HEK293T (cell line): ENCODE measurements at regions not wholly inside any gene's neighbourhood (a gene's known extent, or its start where the extent isn't known, plus 50 kb on each side); places are given as distances from the start of the nearest gene placed in this dataset.

Experiments used
- CTCF ChIA-PET: fragments of 350-600 bp; formaldehyde crosslinking; extraction: SDS; loops from one replicate; lab custom pipeline; 2021; ENCODE audit warnings: antibody characterized with exemption, inconsistent platforms; lab: Yijun Ruan, JAX
- POLR2A ChIA-PET: fragments of 350-600 bp; formaldehyde crosslinking; extraction: SDS; loops from one replicate; lab custom pipeline; 2020; ENCODE audit warnings: antibody characterized with exemption, inconsistent platforms; lab: Yijun Ruan, JAX
- DNase-seq: peaks from one replicate; pipeline ENCODE4 v3.0.0; 2012; ENCODE audit warnings: mixed read lengths; ENCODE audit errors: extremely low spot score
- ARNT ChIP-seq: fragments of 450-650 bp; IDR thresholded peaks from 2 replicates; pipeline ENCODE4 v1.6.1; 2017; ENCODE audit warnings: mild to moderate bottlenecking
- BHLHE40 ChIP-seq: fragments of 450-650 bp; IDR thresholded peaks from 2 replicates; pipeline ENCODE4 v1.6.1; 2016; ENCODE audit warnings: mild to moderate bottlenecking, moderate library complexity, borderline replicate concordance
- CTBP1 ChIP-seq: fragments of 450-650 bp; IDR thresholded peaks from 2 replicates; pipeline ENCODE4 v1.6.1; 2016; ENCODE audit warnings: borderline replicate concordance
- ELF4 ChIP-seq: fragments of 450-650 bp; IDR thresholded peaks from 2 replicates; pipeline ENCODE4 v1.6.1; 2017; ENCODE audit warnings: antibody characterized with exemption
- FOXA1 ChIP-seq: fragments of 450-650 bp; IDR thresholded peaks from 2 replicates; pipeline ENCODE4 v1.6.1; 2016; ENCODE audit warnings: mild to moderate bottlenecking
- FOXK2 ChIP-seq: fragments of 450-650 bp; IDR thresholded peaks from 2 replicates; pipeline ENCODE4 v1.6.1; 2016; ENCODE audit warnings: mild to moderate bottlenecking
- FOXM1 ChIP-seq: fragments of 450-650 bp; IDR thresholded peaks from 2 replicates; pipeline ENCODE4 v1.6.1; 2017; ENCODE audit warnings: mild to moderate bottlenecking, borderline replicate concordance
- HDGF ChIP-seq: fragments of 450-650 bp; IDR thresholded peaks from 2 replicates; pipeline ENCODE4 v1.6.1; 2017; ENCODE audit warnings: antibody characterized with exemption, borderline replicate concordance
- L3MBTL2 ChIP-seq: fragments of 450-650 bp; conservative IDR thresholded peaks from 2 replicates; pipeline ENCODE4 v1.6.1; 2016; ENCODE audit warnings: mild to moderate bottlenecking
- LEF1 ChIP-seq: fragments of 450-650 bp; IDR thresholded peaks from 2 replicates; pipeline ENCODE4 v1.6.1; 2017; ENCODE audit warnings: mild to moderate bottlenecking, borderline replicate concordance
- NFRKB ChIP-seq: fragments of 450-650 bp; IDR thresholded peaks from 2 replicates; pipeline ENCODE4 v1.6.1; 2016; ENCODE audit warnings: mild to moderate bottlenecking, moderate library complexity
- SP1 ChIP-seq: fragments of 450-650 bp; IDR thresholded peaks from 2 replicates; pipeline ENCODE4 v1.6.1; 2017
- SUZ12 ChIP-seq: fragments of 450-650 bp; IDR thresholded peaks from 2 replicates; pipeline ENCODE4 v1.6.1; 2016; ENCODE audit warnings: mild to moderate bottlenecking
- TARDBP ChIP-seq: fragments of 450-650 bp; IDR thresholded peaks from 2 replicates; pipeline ENCODE4 v1.6.1; 2016
- ZNF384 ChIP-seq: fragments of 450-650 bp; IDR thresholded peaks from 2 replicates; pipeline ENCODE4 v1.6.1; 2016
- TF ChIP-seq, protein P1 (sequence below): fragments of 450-650 bp; IDR thresholded peaks from 2 replicates; pipeline ENCODE4 v1.6.1; 2016

DNA sequence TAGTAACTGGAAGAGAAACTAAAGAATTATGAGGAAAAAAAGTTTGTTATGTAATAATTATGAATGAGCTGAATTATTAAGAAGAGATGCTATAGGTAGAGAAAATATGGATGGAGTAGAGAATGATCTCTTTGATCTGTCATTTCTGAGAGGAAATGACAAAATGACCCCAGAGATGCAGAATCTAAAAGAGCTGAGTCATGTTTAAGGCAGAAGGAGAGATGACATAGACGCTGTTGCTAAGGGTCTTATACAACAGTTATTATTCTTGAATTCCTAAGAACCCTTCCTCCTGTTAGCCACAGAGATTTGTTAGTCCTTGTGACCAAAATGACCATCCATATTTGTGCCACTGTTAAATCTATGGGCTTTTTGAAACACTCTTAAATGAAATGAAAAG, 58.3 kb upstream of the FREM2 start:
- TF ChIP-seq L3MBTL2 (no peak), CTBP1 (no peak), FOXK2 (no peak)

DNA sequence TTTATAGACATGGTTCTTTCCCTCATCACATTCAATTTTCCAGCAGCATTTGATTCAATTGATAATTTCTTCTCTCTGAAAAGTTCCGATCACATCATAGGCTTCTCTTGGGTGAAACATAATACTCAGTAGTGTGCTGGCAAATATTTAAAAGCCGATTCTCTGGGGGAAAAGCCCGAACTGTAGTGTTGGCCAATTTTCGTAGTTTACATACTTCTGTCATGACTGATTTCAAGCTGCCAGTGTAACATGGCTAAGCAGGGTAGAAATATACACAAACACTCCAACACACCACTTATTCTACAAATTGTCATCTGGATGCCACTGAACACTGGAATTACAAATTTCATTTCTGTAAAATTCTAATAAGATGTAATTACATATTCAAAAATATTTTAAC, 56.1 kb upstream of the FREM2 start:
- no peak for DNase-seq
- TF ChIP-seq ARNT (no peak), CTBP1 (no peak), NFRKB (no peak), FOXK2 (no peak), SUZ12 (no peak), ELF4 (no peak), SP1 (no peak), HDGF (no peak), ZNF384 (no peak), BHLHE40 (no peak), TARDBP (no peak), L3MBTL2 (no peak), LEF1 (no peak), FOXM1 (no peak), FOXA1 (no peak)
- TF ChIP-seq, protein P1, sequence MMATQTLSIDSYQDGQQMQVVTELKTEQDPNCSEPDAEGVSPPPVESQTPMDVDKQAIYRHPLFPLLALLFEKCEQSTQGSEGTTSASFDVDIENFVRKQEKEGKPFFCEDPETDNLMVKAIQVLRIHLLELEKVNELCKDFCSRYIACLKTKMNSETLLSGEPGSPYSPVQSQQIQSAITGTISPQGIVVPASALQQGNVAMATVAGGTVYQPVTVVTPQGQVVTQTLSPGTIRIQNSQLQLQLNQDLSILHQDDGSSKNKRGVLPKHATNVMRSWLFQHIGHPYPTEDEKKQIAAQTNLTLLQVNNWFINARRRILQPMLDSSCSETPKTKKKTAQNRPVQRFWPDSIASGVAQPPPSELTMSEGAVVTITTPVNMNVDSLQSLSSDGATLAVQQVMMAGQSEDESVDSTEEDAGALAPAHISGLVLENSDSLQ, result no peak
- ChIA-PET POLR2A (no interaction called here), CTCF (no interaction called here)

More for the DNA sequence above, 58.3 kb upstream of the FREM2 start:
- ChIA-PET CTCF (no interaction called here), POLR2A (no interaction called here)
- no peak for DNase-seq

DNA sequence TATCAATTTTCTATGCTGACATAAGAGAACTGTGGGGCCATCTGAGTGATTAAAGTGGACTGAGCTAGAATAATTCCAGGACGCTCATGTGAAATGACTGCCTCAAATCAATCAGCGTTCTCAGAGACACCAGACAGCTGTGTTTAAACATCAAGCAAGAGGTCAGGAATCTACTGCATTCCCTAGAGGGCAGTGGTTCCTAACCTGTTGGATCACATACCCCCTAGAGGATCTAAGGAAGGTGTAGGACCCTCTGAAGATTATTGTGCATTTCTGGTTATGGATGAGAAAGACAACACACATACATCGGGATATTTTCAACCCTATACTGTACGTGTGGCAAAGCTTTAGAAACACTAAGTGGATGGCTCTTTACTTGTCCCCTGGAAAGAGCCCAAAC, 51.8 kb upstream of the FREM2 start:
- ChIA-PET POLR2A (interaction anchor here (1.0 kb wide), 1 partner anchor 52 kb away, joined by 3 read pairs; the partner anchor contains the start of gene FREM2), CTCF (no interaction called here)
- TF ChIP-seq BHLHE40, result no peak
- TF ChIP-seq LEF1, result no peak
- TF ChIP-seq ELF4, result no peak
- TF ChIP-seq NFRKB, result no peak
- TF ChIP-seq CTBP1, result no peak
- TF ChIP-seq, protein P1, result no peak
- TF ChIP-seq TARDBP, result no peak
- no peak for TF ChIP-seq FOXM1
- no peak for TF ChIP-seq SP1
- no peak for TF ChIP-seq FOXK2
- no peak for TF ChIP-seq HDGF
- no peak for TF ChIP-seq FOXA1
- no peak for TF ChIP-seq L3MBTL2
- no peak for TF ChIP-seq ZNF384
- TF ChIP-seq SUZ12, result no peak
- TF ChIP-seq ARNT, result no peak
- DNase-seq, result no peak

DNA sequence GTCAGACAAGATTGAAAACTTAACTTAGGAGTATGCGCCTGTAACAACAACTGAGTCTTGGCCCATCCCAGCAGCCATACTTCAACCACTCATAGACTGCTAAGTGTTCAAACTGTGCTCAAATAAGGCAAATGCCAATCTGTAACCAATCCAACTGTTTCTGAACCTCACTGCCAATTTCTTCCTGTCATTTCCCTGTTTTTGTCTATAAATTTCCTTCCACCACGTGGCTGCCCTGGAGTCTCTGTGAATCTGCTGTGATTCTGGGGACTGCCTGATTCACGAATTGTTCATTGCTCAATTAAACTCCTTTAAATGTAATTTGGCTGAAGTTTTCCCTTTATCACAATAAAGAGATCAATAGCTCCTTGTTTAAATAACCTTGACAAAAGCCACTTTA, 50.8 kb upstream of the FREM2 start:
- no peak for DNase-seq
- ChIA-PET POLR2A (no interaction called here), CTCF (no interaction called here)
- TF ChIP-seq TARDBP (no peak), L3MBTL2 (no peak), SP1 (no peak), BHLHE40 (no peak), HDGF (no peak), NFRKB (no peak)
- TF ChIP-seq, protein P1, result no peak

DNA sequence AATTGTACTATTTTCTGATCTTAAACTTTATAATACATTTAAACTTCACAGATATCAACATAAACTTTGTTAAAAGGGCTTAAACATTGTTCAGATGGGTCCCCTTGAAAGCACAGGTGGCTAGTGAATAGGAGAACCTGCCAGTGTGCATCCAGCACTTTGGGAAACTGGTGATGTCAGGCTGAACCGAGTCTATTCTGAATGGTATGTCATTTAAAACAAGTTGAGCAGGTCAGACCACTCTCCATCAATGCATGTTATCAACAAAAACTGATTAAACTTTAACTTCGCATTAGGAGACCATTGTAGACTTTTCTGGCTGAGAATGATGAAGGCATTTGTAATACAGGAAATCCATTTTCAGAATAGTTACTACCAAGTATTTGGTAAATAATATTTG, 50.1 kb upstream of the FREM2 start:
- TF ChIP-seq L3MBTL2 (no peak), FOXA1 (no peak), TARDBP (no peak), SUZ12 (no peak), ZNF384 (no peak), BHLHE40 (no peak), FOXM1 (no peak), CTBP1 (no peak), ARNT (no peak), NFRKB (no peak), SP1 (no peak), HDGF (no peak)
- TF ChIP-seq, protein P1, result no peak
- CTCF ChIA-PET, result no interaction called here
- no peak for DNase-seq
- POLR2A ChIA-PET, result no interaction called here
